ENCODE measurements at regions not wholly inside any gene's neighbourhood (a gene's known extent, or its start where the extent isn't known, plus 50 kb on each side); places are given as distances from the start of the nearest gene placed in this dataset.

GRCh38 chrX:82292803-82293202 is 1090.9 kb downstream of the SH3BGRL start:
- H3K4me2 ChIP-seq (ENCODE audit: insufficient read depth, low read length, poor library complexity, severe bottlenecking): no peak overlapping the region
- no peak overlapping the region for H3K18ac ChIP-seq (ENCODE audit: low read length)
- no peak overlapping the region for H2AFZ ChIP-seq (ENCODE audit: low read length)
- H3K23ac ChIP-seq (ENCODE audit: low read depth, low read length, poor library complexity): no peak overlapping the region
- DNase-seq (ENCODE audit: low spot score): no peak
- H2BK120ac ChIP-seq (ENCODE audit: low read depth, low read length): no peak overlapping the region
- no peak overlapping the region for H4K8ac ChIP-seq (ENCODE audit: low read depth, low read length)
- no peak overlapping the region for H2BK12ac ChIP-seq (ENCODE audit: low read length)
- H2BK15ac ChIP-seq (ENCODE audit: low read length): no peak overlapping the region
- no peak overlapping the region for H3K9ac ChIP-seq (ENCODE audit: low read depth, low read length, poor library complexity)
- no peaks in the 10 kb centered on the region for H3K36me3 ChIP-seq (replicated peaks in 1 of 2; ENCODE audit: control insufficient read depth in 2 of 2, insufficient read depth in 2 of 2, low read length in 2 of 2)
- H4K91ac ChIP-seq (ENCODE audit: low read depth, low read length, poor library complexity): no peak overlapping the region
- H2BK5ac ChIP-seq (ENCODE audit: low read length): no peak overlapping the region
- no peaks in the 10 kb centered on the region for H3K79me1 ChIP-seq (ENCODE audit: low read depth, low read length)
- no peaks in the 10 kb centered on the region for H3K4me1 ChIP-seq (ENCODE audit: control insufficient read depth in 2 of 2, insufficient read depth in 1 of 2, low read depth in 1 of 2, low read length in 2 of 2)
- WGBS, 2 donors (ENCODE audit: extremely low coverage in 2 of 2, insufficient read length in 2 of 2, insufficient replicate concordance in 1 of 2): no CpG with 5 or more reads among the region's 2 CpGs
- H3K14ac ChIP-seq (ENCODE audit: low read length): no peak overlapping the region
- H3K4me3 ChIP-seq (ENCODE audit: low read length in 2 of 2): no peak overlapping the region
- no peaks in the 10 kb centered on the region for H3K27me3 ChIP-seq (ENCODE audit: control insufficient read depth in 3 of 3, insufficient read depth in 3 of 3, low read depth in 1 of 3, low read length in 3 of 3)
- H3K9me3 ChIP-seq (replicated peaks in 1 of 2; ENCODE audit: control insufficient read depth in 2 of 2, insufficient read depth in 1 of 2, low read depth in 1 of 2, low read length in 2 of 2): no peaks in the 10 kb centered on the region
- H3K4ac ChIP-seq (ENCODE audit: low read length): no peak overlapping the region
- no peak overlapping the region for H3K27ac ChIP-seq (replicated peaks; ENCODE audit: low read length)
- no peak overlapping the region for H2AK5ac ChIP-seq (ENCODE audit: low read depth, low read length)

- H3K79me1 ChIP-seq (ENCODE audit: low read depth, low read length): no peaks in the 10 kb centered on the region
- no peak overlapping the region for H2AK5ac ChIP-seq (ENCODE audit: low read depth, low read length)
- no peak overlapping the region for H3K18ac ChIP-seq (ENCODE audit: low read length)
- no peak overlapping the region for H4K8ac ChIP-seq (ENCODE audit: low read depth, low read length)
- H3K4ac ChIP-seq (ENCODE audit: low read length): no peak overlapping the region
- H3K27me3 ChIP-seq (ENCODE audit: control insufficient read depth in 3 of 3, insufficient read depth in 3 of 3, low read depth in 1 of 3, low read length in 3 of 3): no peaks in the 10 kb centered on the region
- H3K36me3 ChIP-seq (replicated peaks in 1 of 2; ENCODE audit: control insufficient read depth in 2 of 2, insufficient read depth in 2 of 2, low read length in 2 of 2): no peaks in the 10 kb centered on the region
- peak overlapping the region; percentile 67 for H3K27ac ChIP-seq (replicated peaks; ENCODE audit: low read length)
- H3K23ac ChIP-seq (ENCODE audit: low read depth, low read length, poor library complexity): no peak overlapping the region
- no peak overlapping the region for H2BK15ac ChIP-seq (ENCODE audit: low read length)
- H3K4me3 ChIP-seq (ENCODE audit: low read length in 2 of 2): no peak overlapping the region
- WGBS, 2 donors (ENCODE audit: extremely low coverage in 2 of 2, insufficient read length in 2 of 2, insufficient replicate concordance in 1 of 2): no CpG with 5 or more reads among the region's 1 CpG
- no peak overlapping the region for H3K14ac ChIP-seq (ENCODE audit: low read length)
- H2AFZ ChIP-seq (ENCODE audit: low read length): no peak overlapping the region
- H3K9me3 ChIP-seq (replicated peaks in 1 of 2; ENCODE audit: control insufficient read depth in 2 of 2, insufficient read depth in 1 of 2, low read depth in 1 of 2, low read length in 2 of 2): no peaks in the 10 kb centered on the region
- H3K4me2 ChIP-seq (ENCODE audit: insufficient read depth, low read length, poor library complexity, severe bottlenecking): no peak overlapping the region
- H4K91ac ChIP-seq (ENCODE audit: low read depth, low read length, poor library complexity): no peak overlapping the region
- H2BK5ac ChIP-seq (ENCODE audit: low read length): no peak overlapping the region
- no peaks in the 10 kb centered on the region for H3K4me1 ChIP-seq (ENCODE audit: control insufficient read depth in 2 of 2, insufficient read depth in 1 of 2, low read depth in 1 of 2, low read length in 2 of 2)
- no peak overlapping the region for H2BK120ac ChIP-seq (ENCODE audit: low read depth, low read length)
- DNase-seq (ENCODE audit: low spot score): peak; percentile 0
- H2BK12ac ChIP-seq (ENCODE audit: low read length): no peak overlapping the region
- no peak overlapping the region for H3K9ac ChIP-seq (ENCODE audit: low read depth, low read length, poor library complexity)
Observed at GRCh38 chrX:82320569-82320968, 1118.7 kb downstream of the SH3BGRL start.

DNA sequence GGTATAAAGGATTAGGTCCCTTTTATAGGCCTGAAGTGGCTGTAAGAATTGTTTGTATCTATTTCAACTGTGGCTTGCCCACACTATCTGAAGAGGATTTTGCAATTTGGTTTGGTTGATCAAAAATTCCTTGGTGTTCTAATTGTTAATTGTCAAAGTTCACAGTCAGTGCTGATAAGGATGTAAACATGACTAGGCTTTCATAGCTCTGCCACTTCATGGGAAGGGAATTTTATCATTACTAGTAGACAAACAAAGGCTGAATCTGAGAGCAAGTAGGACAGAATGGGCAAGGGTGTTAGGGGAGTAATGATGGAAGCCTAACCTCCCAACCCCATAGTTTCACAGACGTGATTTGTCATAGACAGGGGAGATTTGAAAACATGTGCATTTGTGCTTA is 1131.7 kb downstream of the SH3BGRL start:
- Histone ChIP-seq H3K23ac (ENCODE audit: low read depth, low read length, poor library complexity) (no peak overlapping the region), H3K14ac (ENCODE audit: low read length) (no peak overlapping the region), H3K27ac (replicated peaks; ENCODE audit: low read length) (no peak overlapping the region), H4K91ac (ENCODE audit: low read depth, low read length, poor library complexity) (no peak overlapping the region), H3K9ac (ENCODE audit: low read depth, low read length, poor library complexity) (no peak overlapping the region), H3K4ac (ENCODE audit: low read length) (no peak overlapping the region), H4K8ac (ENCODE audit: low read depth, low read length) (no peak overlapping the region), H2BK15ac (ENCODE audit: low read length) (no peak overlapping the region), H3K4me1 (ENCODE audit: control insufficient read depth in 2 of 2, insufficient read depth in 1 of 2, low read depth in 1 of 2, low read length in 2 of 2) (no peaks in the 10 kb centered on the region), H2BK12ac (ENCODE audit: low read length) (no peak overlapping the region), H3K18ac (ENCODE audit: low read length) (no peak overlapping the region), H2AK5ac (ENCODE audit: low read depth, low read length) (no peak overlapping the region), H3K79me1 (ENCODE audit: low read depth, low read length) (no peaks in the 10 kb centered on the region), H2BK5ac (ENCODE audit: low read length) (no peak overlapping the region), H3K4me3 (ENCODE audit: low read length in 2 of 2) (no peak overlapping the region), H2BK120ac (ENCODE audit: low read depth, low read length) (no peak overlapping the region), H3K4me2 (ENCODE audit: insufficient read depth, low read length, poor library complexity, severe bottlenecking) (no peak overlapping the region), H3K9me3 (replicated peaks in 1 of 2; ENCODE audit: control insufficient read depth in 2 of 2, insufficient read depth in 1 of 2, low read depth in 1 of 2, low read length in 2 of 2) (no peaks in the 10 kb centered on the region), H3K27me3 (ENCODE audit: control insufficient read depth in 3 of 3, insufficient read depth in 3 of 3, low read depth in 1 of 3, low read length in 3 of 3) (no peaks in the 10 kb centered on the region), H3K36me3 (replicated peaks in 1 of 2; ENCODE audit: control insufficient read depth in 2 of 2, insufficient read depth in 2 of 2, low read length in 2 of 2) (no peaks in the 10 kb centered on the region), H2AFZ (ENCODE audit: low read length) (no peak overlapping the region)
- no CpG with 5 or more reads among the region's 1 CpG for WGBS, 2 donors (ENCODE audit: extremely low coverage in 2 of 2, insufficient read length in 2 of 2, insufficient replicate concordance in 1 of 2)
- DNase-seq (ENCODE audit: low spot score): no peak

GRCh38 chrX:82335772-82336171 is 1133.9 kb downstream of the SH3BGRL start:
- H3K18ac ChIP-seq (ENCODE audit: low read length): no peak overlapping the region
- no peak overlapping the region for H2BK12ac ChIP-seq (ENCODE audit: low read length)
- H2AFZ ChIP-seq (ENCODE audit: low read length): no peak overlapping the region
- no peaks in the 10 kb centered on the region for H3K36me3 ChIP-seq (replicated peaks in 1 of 2; ENCODE audit: control insufficient read depth in 2 of 2, insufficient read depth in 2 of 2, low read length in 2 of 2)
- H3K27ac ChIP-seq (replicated peaks; ENCODE audit: low read length): no peak overlapping the region
- H2BK5ac ChIP-seq (ENCODE audit: low read length): no peak overlapping the region
- no peak overlapping the region for H4K8ac ChIP-seq (ENCODE audit: low read depth, low read length)
- no CpG with 5 or more reads among the region's 1 CpG for WGBS, 2 donors (ENCODE audit: extremely low coverage in 2 of 2, insufficient read length in 2 of 2, insufficient replicate concordance in 1 of 2)
- H3K9me3 ChIP-seq (replicated peaks in 1 of 2; ENCODE audit: control insufficient read depth in 2 of 2, insufficient read depth in 1 of 2, low read depth in 1 of 2, low read length in 2 of 2): no peaks in the 10 kb centered on the region
- no peaks in the 10 kb centered on the region for H3K79me1 ChIP-seq (ENCODE audit: low read depth, low read length)
- no peak for DNase-seq (ENCODE audit: low spot score)
- H4K91ac ChIP-seq (ENCODE audit: low read depth, low read length, poor library complexity): no peak overlapping the region
- no peak overlapping the region for H2BK120ac ChIP-seq (ENCODE audit: low read depth, low read length)
- no peak overlapping the region for H3K14ac ChIP-seq (ENCODE audit: low read length)
- no peak overlapping the region for H3K4ac ChIP-seq (ENCODE audit: low read length)
- H3K9ac ChIP-seq (ENCODE audit: low read depth, low read length, poor library complexity): no peak overlapping the region
- no peak overlapping the region for H3K23ac ChIP-seq (ENCODE audit: low read depth, low read length, poor library complexity)
- H2BK15ac ChIP-seq (ENCODE audit: low read length): no peak overlapping the region
- no peaks in the 10 kb centered on the region for H3K27me3 ChIP-seq (ENCODE audit: control insufficient read depth in 3 of 3, insufficient read depth in 3 of 3, low read depth in 1 of 3, low read length in 3 of 3)
- H3K4me3 ChIP-seq (ENCODE audit: low read length in 2 of 2): no peak overlapping the region
- no peak overlapping the region for H2AK5ac ChIP-seq (ENCODE audit: low read depth, low read length)
- H3K4me2 ChIP-seq (ENCODE audit: insufficient read depth, low read length, poor library complexity, severe bottlenecking): no peak overlapping the region
- H3K4me1 ChIP-seq (ENCODE audit: control insufficient read depth in 2 of 2, insufficient read depth in 1 of 2, low read depth in 1 of 2, low read length in 2 of 2): no peaks in the 10 kb centered on the region
